ENCODE measurements at regions not wholly inside any gene's neighbourhood (a gene's known extent, or its start where the extent isn't known, plus 50 kb on each side); places are given as distances from the start of the nearest gene placed in this dataset.
"Not testable (repeated sequence)": the region's sequence is repeated elsewhere in the genome, so short reads cannot be mapped to it uniquely, and the experiment has no call there.

DNA sequence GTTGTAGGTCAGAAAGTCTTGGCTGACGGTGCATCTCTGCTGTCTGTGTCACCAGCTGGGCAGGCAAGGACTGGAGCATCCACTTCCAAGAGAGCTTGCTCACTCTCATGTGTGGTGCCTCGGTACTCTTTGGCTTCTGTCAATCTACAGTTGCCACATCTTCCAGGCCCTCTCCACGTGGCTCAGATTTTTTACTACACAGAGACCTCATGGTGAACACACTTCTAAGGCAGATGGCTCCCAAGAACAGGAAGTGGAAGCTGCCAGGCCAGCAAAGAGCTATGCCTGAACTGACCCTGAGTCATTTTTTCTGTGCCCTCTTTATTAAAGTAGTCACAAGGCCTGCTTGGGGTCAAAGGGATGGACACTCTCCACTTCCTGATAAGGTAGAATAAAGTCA, 351.5 kb upstream of the AUTS2 start:
- no peak for FAIRE-seq
- TF ChIP-seq CTCF (IDR thresholded peaks at IDR 0.05; ENCODE audit: insufficient read depth, low read length, severe bottlenecking), result no peak

DNA sequence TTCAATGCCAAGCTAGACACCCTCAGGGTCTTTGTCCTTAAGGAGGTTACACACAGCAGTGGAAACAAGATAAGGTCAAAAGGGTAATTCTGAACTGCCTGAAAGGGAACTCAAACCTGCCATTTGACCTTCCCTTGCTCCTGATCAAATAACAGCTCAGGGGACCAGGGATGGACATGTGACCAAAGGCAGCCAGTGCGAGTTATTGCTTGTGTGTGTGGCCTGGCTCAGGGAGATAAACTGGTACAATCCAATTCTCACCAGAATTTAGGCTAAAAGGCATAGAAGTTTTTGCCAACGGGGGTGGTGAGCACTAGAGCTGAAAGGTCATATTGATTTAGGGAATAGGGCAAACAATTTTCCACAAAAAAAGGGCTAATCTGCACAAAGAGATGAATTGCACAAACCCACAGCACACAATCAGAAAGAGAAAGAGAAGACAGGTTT, 349.9 kb upstream of the AUTS2 start:
- H3K4me3 ChIP-seq (ENCODE audit: low read depth, low read length); DNase-seq (ENCODE audit: low read depth); H3K36me3 ChIP-seq (ENCODE audit: control insufficient read depth, insufficient read depth, low read length); FAIRE-seq; H3K27me3 ChIP-seq (ENCODE audit: control insufficient read depth, insufficient read depth, low read length): not testable (repeated sequence)

More for the DNA sequence above, 351.5 kb upstream of the AUTS2 start:
- no peak for DNase-seq (ENCODE audit: low read depth)
- Histone ChIP-seq H3K4me3 (ENCODE audit: low read depth, low read length) (no peak overlapping the region), H3K36me3 (ENCODE audit: control insufficient read depth, insufficient read depth, low read length) (no peaks in the 10 kb centered on the region), H3K27me3 (ENCODE audit: control insufficient read depth, insufficient read depth, low read length) (no peaks in the 10 kb centered on the region)

- DNase-seq (ENCODE audit: low read depth) (no peak), FAIRE-seq (no peak)
- Histone ChIP-seq H3K4me3 (ENCODE audit: low read depth, low read length) (no peak overlapping the region), H3K36me3 (ENCODE audit: control insufficient read depth, insufficient read depth, low read length) (no peaks in the 10 kb centered on the region), H3K27me3 (ENCODE audit: control insufficient read depth, insufficient read depth, low read length) (no peaks in the 10 kb centered on the region)
- TF ChIP-seq CTCF (IDR thresholded peaks at IDR 0.05; ENCODE audit: insufficient read depth, low read length, severe bottlenecking), result no peak
These were observed 347.3 kb upstream of the AUTS2 start for GRCh38 chr7:69250958-69251357.

- DNase-seq (ENCODE audit: low read depth) (no peak), FAIRE-seq (no peak)
- Histone ChIP-seq H3K27me3 (ENCODE audit: control insufficient read depth, insufficient read depth, low read length) (no peaks in the 10 kb centered on the region), H3K36me3 (ENCODE audit: control insufficient read depth, insufficient read depth, low read length) (no peaks in the 10 kb centered on the region), H3K4me3 (ENCODE audit: low read depth, low read length) (no peak overlapping the region)
- no peak for TF ChIP-seq CTCF (IDR thresholded peaks at IDR 0.05; ENCODE audit: insufficient read depth, low read length, severe bottlenecking)
These were observed 343.6 kb upstream of the AUTS2 start for GRCh38 chr7:69254643-69255042.

- no peak for FAIRE-seq
- Histone ChIP-seq H3K36me3 (ENCODE audit: control insufficient read depth, insufficient read depth, low read length) (no peaks in the 10 kb centered on the region), H3K4me3 (ENCODE audit: low read depth, low read length) (no peak overlapping the region), H3K27me3 (ENCODE audit: control insufficient read depth, insufficient read depth, low read length) (no peaks in the 10 kb centered on the region)
- DNase-seq (ENCODE audit: low read depth), result no peak
- no peak for TF ChIP-seq CTCF (IDR thresholded peaks at IDR 0.05; ENCODE audit: insufficient read depth, low read length, severe bottlenecking)
These were observed 341.6 kb upstream of the AUTS2 start for GRCh38 chr7:69256634-69257081.

GRCh38 chr7:69257592-69257991, 340.7 kb upstream of the AUTS2 start:
- Histone ChIP-seq H3K4me3 (ENCODE audit: low read depth, low read length) (no peak overlapping the region), H3K36me3 (ENCODE audit: control insufficient read depth, insufficient read depth, low read length) (no peaks in the 10 kb centered on the region), H3K27me3 (ENCODE audit: control insufficient read depth, insufficient read depth, low read length) (no peaks in the 10 kb centered on the region)
- TF ChIP-seq CTCF (IDR thresholded peaks at IDR 0.05; ENCODE audit: insufficient read depth, low read length, severe bottlenecking), result no peak
- DNase-seq (ENCODE audit: low read depth) (no peak), FAIRE-seq (no peak)
